COLO668 (cell line): ENCODE measurements at regions not wholly inside any gene's neighbourhood (a gene's known extent, or its start where the extent isn't known, plus 50 kb on each side); places are given as distances from the start of the nearest gene placed in this dataset.

Experiments used
- DNase-seq: peaks from one replicate; lab custom pipeline; 2025; ENCODE audit not compliant: unreplicated experiment; lab: John Stamatoyannopoulos, UW

GRCh38 chr7:155360495-155361345, 63.0 kb downstream of the INSIG1 start:
- DNase-seq, result no peak

GRCh38 chr7:155361346-155361680, 63.6 kb downstream of the INSIG1 start:
- no peak for DNase-seq

GRCh38 chr7:155361947-155362346, 64.3 kb downstream of the INSIG1 start:
- no peak for DNase-seq

- no peak for DNase-seq
Measured at GRCh38 chr7:155362380-155363145, 64.9 kb downstream of the INSIG1 start.

GRCh38 chr7:155363146-155363539, 65.5 kb downstream of the INSIG1 start:
- no peak for DNase-seq

- DNase-seq, result no peak
Measured at GRCh38 chr7:155363852-155364600, 66.3 kb downstream of the INSIG1 start.

- DNase-seq, result no peak
Measured at GRCh38 chr7:155365146-155365874, 67.6 kb downstream of the INSIG1 start.

GRCh38 chr7:155368894-155369600, 71.4 kb downstream of the INSIG1 start:
- DNase-seq, result no peak

GRCh38 chr7:155369766-155370165, 72.1 kb downstream of the INSIG1 start:
- no peak for DNase-seq

GRCh38 chr7:155371331-155371883, 73.7 kb downstream of the INSIG1 start:
- DNase-seq, result no peak

- DNase-seq, result peak; percentile 21
Measured at GRCh38 chr7:155371884-155372781, 74.5 kb downstream of the INSIG1 start.

GRCh38 chr7:155372782-155373358, 75.2 kb downstream of the INSIG1 start:
- no peak for DNase-seq

- no peak for DNase-seq
Measured at GRCh38 chr7:155373359-155374273, 75.9 kb downstream of the INSIG1 start.

GRCh38 chr7:155374276-155375252, 76.9 kb downstream of the INSIG1 start:
- no peak for DNase-seq

GRCh38 chr7:155375337-155376277, 77.9 kb downstream of the INSIG1 start:
- no peak for DNase-seq
